H54 (cell line): ENCODE measurements at regions not wholly inside any gene's neighbourhood (a gene's known extent, or its start where the extent isn't known, plus 50 kb on each side); places are given as distances from the start of the nearest gene placed in this dataset.
"Not testable (repeated sequence)": the region's sequence is repeated elsewhere in the genome, so short reads cannot be mapped to it uniquely, and the experiment has no call there.

Source experiments
- DNase-seq: peaks from one replicate; pipeline ENCODE4 v3.0.0; 2011; ENCODE audit warnings: low spot score, mixed read lengths; ENCODE audit not compliant: insufficient read length
- FAIRE-seq: peaks from 3 replicates; lab custom pipeline; 2011; peaks lifted over from hg19 to GRCh38; lab: Jason Lieb, UNC
- POLR2A ChIP-seq: IDR thresholded peaks from 2 replicates; pipeline ENCODE4 v1.6.1; 2011; ENCODE audit warnings: low read depth, mild to moderate bottlenecking, low read length

DNA sequence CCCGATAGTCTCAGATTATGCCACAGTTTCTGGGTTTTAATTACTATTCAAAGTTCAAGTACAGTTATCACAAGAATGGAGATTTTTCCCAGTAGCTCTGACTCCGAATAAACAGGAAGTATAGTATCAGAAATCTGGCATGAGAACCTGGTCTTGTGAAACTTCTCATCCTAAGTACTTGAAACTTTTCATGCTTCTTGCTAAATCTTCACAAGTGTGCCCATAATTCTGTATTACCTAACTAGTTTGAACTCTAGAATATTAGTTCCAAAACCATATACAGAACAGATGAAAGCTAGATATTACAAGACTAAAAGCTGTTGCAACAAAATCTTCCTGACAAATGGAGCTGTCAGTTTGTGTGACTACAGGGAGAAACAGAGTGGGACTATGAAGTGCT, 70.5 kb upstream of the CSNK1A1L start:
- DNase-seq (no peak), FAIRE-seq (no peak)
- TF ChIP-seq POLR2A, result no peak

DNA sequence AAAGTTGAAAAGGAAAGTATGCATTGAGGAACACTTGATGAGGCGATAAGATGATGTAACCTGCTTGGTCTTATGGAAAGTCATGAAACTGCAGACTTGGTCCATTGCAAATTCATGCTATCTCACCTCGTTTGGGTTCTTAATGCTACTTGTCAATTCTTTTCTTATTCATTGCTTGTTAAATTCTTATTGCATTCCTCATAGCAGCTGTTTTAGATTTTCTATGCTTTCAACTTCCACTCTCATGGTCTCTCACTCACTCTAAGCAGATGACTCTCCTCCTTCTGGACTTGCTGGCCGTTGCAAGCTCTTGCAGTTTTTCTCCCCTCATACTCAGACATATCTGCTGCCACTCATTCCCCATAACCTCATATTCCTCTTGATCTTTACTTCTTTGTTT, 67.8 kb upstream of the CSNK1A1L start:
- FAIRE-seq, result no peak
- DNase-seq, result no peak
- TF ChIP-seq POLR2A, result no peak

DNA sequence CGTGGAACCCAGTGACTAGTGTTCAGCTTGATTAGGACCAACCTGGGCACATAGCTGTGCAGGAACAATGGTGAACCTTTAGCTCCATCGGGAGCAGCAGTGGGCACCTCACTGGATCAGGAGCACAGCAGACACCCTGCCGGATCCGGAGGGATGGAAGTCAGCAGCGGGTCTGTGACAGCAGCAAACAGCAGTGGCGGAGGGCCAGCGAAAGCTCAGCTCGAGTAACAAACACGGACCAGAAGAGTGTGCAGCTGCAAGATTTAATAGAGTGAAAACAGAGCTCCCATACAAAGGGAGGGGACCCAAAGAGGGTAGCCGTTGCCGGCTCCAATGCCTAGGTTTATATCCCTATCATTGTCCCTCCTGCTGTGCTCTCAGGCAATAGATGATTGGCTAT, 66.8 kb upstream of the CSNK1A1L start:
- not testable (repeated sequence) for DNase-seq, FAIRE-seq

DNA sequence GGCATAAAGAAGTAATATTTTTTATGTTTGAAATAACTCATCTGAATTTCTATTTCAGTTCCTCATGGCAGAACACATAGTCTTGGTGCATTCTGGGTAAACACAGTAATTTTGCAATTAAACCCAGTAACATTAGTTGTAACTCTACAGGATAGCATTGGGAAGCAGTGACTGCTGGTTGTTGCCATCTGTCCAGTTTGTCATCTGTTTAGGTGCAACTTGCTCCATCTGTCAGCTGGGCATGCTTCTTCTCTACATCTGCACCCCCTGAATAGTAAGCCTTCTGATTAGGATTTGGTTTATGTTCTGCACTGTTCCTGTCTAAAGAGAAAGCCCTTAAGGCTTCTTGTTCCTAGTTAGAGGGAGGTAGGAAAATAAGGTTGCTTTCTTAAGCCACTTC, 63.5 kb upstream of the CSNK1A1L start:
- TF ChIP-seq POLR2A, result no peak
- no peak for FAIRE-seq
- no peak for DNase-seq

DNA sequence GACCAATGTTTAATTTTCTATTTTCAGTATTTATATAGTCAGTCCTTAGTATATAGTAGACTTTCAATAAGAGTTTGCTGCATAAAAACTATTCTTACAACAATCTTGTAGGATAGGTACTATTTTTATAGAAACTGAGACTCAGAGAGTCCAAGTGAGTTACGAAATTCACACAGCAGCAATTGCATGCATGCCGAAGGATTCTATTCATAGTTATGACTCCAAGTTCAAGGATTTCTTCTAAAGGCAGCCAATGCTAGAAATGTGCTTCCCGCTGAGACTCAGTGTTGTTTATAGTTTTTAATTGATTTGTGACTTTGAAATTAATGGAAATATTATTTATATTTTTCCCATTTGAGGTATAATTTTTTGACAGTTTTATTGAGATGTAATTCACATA, 62.7 kb upstream of the CSNK1A1L start:
- FAIRE-seq, result no peak
- TF ChIP-seq POLR2A, result no peak
- no peak for DNase-seq

- FAIRE-seq, result no peak
- DNase-seq, result no peak
- no peak for TF ChIP-seq POLR2A
Observed at GRCh38 chr13:37164635-37165034, 59.2 kb upstream of the CSNK1A1L start.

DNA sequence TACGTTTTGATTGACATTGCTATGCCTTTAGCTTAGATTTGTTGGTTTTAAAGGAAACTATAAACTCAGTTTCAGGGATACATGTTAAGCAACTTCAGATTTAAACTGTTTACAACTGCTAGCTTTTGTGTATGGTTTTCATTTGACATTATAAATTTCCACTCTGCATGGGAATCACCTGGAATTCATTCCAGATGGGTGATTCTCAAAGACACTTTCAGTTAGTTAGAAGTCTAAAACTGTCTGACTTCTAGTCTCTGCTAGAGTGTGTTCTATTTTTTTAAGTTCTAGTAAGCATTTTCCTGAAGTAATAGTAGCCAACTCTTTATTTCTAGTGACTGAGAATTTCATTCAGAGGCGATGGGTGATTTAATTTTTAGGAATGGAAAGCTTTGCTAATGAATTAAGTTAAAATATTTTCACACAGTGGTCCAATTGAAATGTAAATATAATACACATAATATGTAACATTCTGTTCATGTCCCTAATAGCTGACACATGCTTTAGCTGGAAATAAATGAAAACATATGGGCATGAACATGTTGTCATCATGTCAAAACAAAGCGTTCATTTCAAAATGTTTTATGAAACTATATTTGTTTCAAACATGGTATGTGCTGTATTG, 58.3 kb upstream of the CSNK1A1L start:
- no peak for DNase-seq
- no peak for FAIRE-seq

GRCh38 chr13:37158481-37158880, 53.0 kb upstream of the CSNK1A1L start:
- no peak for FAIRE-seq
- DNase-seq, result no peak
- no peak for TF ChIP-seq POLR2A

More for the DNA sequence above, 58.3 kb upstream of the CSNK1A1L start:
- TF ChIP-seq POLR2A, result no peak

DNA sequence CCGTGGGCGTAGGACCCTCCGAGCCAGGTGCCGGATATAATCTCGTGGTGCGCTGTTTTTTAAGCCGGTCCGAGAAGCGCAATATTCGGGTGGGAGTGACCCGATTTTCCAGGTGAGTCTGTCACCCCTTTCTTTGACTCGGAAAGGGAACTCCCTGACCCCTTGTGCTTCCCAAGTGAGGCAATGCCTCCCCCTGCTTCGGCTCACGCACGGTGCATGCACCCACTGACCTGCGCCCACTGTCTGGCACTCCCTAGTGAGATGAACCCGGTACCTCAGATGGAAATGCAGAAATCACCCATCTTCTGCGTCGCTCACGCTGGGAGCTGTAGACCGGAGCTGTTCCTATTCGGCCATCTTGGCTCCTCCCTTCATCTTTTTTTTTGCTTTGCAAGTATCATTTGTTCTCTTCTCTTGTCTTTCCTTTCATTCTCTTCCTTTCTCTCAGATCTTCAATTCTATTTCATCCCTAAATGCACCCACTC, 50.2 kb upstream of the CSNK1A1L start:
- FAIRE-seq, DNase-seq: not testable (repeated sequence)
